ENCODE measurements at regions not wholly inside any gene's neighbourhood (a gene's known extent, or its start where the extent isn't known, plus 50 kb on each side); places are given as distances from the start of the nearest gene placed in this dataset.

- TF ChIP-seq ZBTB49 (CRISPR knock-in tag; IDR thresholded peaks at IDR 0.05; ENCODE audit: borderline replicate concordance) (no peak), ZBTB38 (CRISPR knock-in tag; IDR thresholded peaks at IDR 0.05) (no peak), ELF1 (CRISPR knock-in tag; IDR thresholded peaks at IDR 0.05) (no peak), NFYB (CRISPR knock-in tag; IDR thresholded peaks at IDR 0.05) (no peak)
These were observed 118.9 kb upstream of the CEP162 start (continued) for GRCh38 chr6:84346372-84346771.

GRCh38 chr6:84344005-84344404, 116.6 kb upstream of the CEP162 start:
- H3K9ac ChIP-seq (ENCODE audit: insufficient read depth, low read depth, low read length), result no peak overlapping the region
- POLR2A ChIA-PET, result no interaction called here
- no peak overlapping the region for H2AFZ ChIP-seq (ENCODE audit: low read length)
- H3K4me1 ChIP-seq (ENCODE audit: insufficient read depth, low read length), result no peaks in the 10 kb centered on the region
- 42% methylated on average over 3 of the region's 3 CpGs for WGBS (ENCODE audit: low lambda C conversion rate)
- in situ Hi-C loops (cut with HindIII; ENCODE audit: extremely low pct_ligation_motif_present, low pct_unique_long_range_greater_than_20kb), result no loop called here
- no TSS peak for BruUV-seq (replicated peaks)
- intact Hi-C loops (cut with micrococcal nuclease; ENCODE audit: unreplicated experiment), result no loop called here
- H3K79me2 ChIP-seq (ENCODE audit: insufficient read depth, low read length), result no peaks in the 10 kb centered on the region
- CTCF ChIA-PET (ENCODE audit: low intra/inter-chr PET ratio, low total read pairs), result no interaction called here
- H3K4me2 ChIP-seq (ENCODE audit: low read depth, low read length), result no peak overlapping the region
- H4K20me1 ChIP-seq (ENCODE audit: insufficient read depth, low read length), result no peaks in the 10 kb centered on the region
- no peaks in the 10 kb centered on the region for H3K9me3 ChIP-seq (ENCODE audit: low read length)
- H3K4me3 ChIP-seq (replicated peaks in 1 of 3; ENCODE audit: insufficient read depth in 1 of 3, low read depth in 2 of 3, low read length in 3 of 3), result no peak overlapping the region
- DNase-seq (ENCODE audit: low spot score) (no peak), FAIRE-seq (no peak), ATAC-seq (no peak)
- H3K27ac ChIP-seq (ENCODE audit: extremely low read length, insufficient read depth, low read length), result no peak overlapping the region
- H3K36me3 ChIP-seq (replicated peaks in 1 of 2; ENCODE audit: control insufficient read depth in 1 of 2, insufficient read depth in 2 of 2, low read length in 2 of 2), result no peaks in the 10 kb centered on the region
- no peaks in the 10 kb centered on the region for H3K27me3 ChIP-seq (ENCODE audit: control insufficient read depth in 1 of 2, insufficient read depth in 2 of 2, low read length in 2 of 2)
- TF ChIP-seq CC2D1A (CRISPR knock-in tag; IDR thresholded peaks at IDR 0.05), result no peak
- TF ChIP-seq HCFC1 (IDR thresholded peaks at IDR 0.05; ENCODE audit: low read depth, low read length), result no peak
- no peak for TF ChIP-seq ZBTB4 (CRISPR knock-in tag; IDR thresholded peaks at IDR 0.05; ENCODE audit: borderline replicate concordance)
- TF ChIP-seq ZNF230 (CRISPR knock-in tag; IDR thresholded peaks at IDR 0.05), result no peak
- no peak for TF ChIP-seq ZNF772 (CRISPR knock-in tag; IDR thresholded peaks at IDR 0.05)
- no peak for TF ChIP-seq TERF1 (CRISPR knock-in tag; IDR thresholded peaks at IDR 0.05)
- no peak for TF ChIP-seq TIGD3 (CRISPR knock-in tag; IDR thresholded peaks at IDR 0.05; ENCODE audit: borderline replicate concordance)
- TF ChIP-seq ZNF333 (CRISPR knock-in tag; IDR thresholded peaks at IDR 0.05; ENCODE audit: borderline replicate concordance), result no peak
- TF ChIP-seq SIN3B (IDR thresholded peaks at IDR 0.05; ENCODE audit: low read length), result no peak
- no peak for TF ChIP-seq MAFG (CRISPR knock-in tag; IDR thresholded peaks at IDR 0.05)
- TF ChIP-seq HNRNPH1 (optimal IDR thresholded peaks at IDR 0.05; ENCODE audit: low read depth, low read length), result no peak
- no peak for TF ChIP-seq ZBTB43 (CRISPR knock-in tag; conservative IDR thresholded peaks at IDR 0.05)
